ENCODE measurements at regions not wholly inside any gene's neighbourhood (a gene's known extent, or its start where the extent isn't known, plus 50 kb on each side); places are given as distances from the start of the nearest gene placed in this dataset.

DNA sequence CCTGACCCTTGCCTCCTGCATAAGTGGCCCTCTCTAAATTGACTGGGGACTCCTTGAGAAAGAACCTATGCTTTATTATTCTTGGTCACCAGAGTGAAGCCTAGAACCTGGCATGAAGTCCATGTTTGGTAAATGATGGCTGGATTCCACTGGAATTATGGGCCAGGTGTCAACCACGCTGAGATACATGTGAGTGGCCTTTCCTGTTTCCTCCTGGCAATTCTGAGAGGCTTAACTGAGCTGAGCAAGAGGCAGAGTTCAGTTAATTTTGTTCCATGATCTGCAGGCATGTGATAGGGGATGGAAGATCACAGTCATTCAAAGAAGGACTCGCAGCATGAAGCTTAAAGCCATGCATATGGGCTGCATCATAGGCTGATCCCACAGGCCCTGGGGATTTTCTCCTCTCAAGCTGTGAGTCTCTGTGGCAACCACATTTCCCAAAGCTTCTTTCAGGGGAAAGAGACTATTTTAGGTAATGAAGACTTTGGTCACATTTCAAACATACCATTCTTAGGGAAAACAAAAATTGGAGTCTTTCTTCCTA lies 69.4 kb upstream of the CLNK start:
- no peak for DNase-seq (ENCODE audit: low spot score)

DNA sequence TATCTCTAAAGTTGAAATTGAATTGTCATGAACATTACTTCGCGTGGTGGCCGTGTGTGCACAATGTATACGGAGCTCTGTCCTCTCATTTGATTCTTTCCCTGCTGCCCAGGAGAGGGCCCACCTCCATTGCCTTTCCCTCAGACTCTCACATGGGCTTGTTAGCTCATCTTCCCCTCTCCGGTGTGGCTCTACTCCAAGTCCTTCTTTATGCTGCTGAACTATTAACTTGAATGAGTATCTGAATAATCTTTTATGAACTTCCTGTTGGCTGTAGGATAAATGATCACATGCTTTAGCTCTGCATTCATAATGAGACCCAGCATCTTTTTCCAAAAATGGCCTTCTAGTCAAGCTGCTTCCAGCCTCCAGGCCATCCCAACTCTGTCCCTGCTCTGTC lies 68.8 kb upstream of the CLNK start:
- no peak for DNase-seq (ENCODE audit: low spot score)

DNA sequence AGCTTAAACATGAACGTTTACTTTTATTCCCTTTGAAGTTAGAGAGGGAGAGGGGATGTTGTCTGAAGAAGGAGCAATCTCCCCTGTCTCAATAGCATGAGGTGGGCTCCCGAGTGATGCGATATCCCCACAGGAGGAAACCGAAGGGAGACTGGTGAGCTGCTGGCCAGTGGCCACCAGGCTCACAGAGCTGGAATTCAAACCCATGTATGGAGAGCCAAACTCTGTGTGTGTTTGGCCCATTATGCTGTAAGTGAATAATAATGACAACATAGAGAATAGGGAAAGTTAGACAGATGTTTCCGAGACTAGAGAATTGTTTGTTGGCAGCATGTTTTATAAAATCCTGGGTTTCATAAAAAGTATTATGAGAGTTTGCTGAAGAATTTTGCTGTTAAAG lies 66.1 kb upstream of the CLNK start:
- DNase-seq (ENCODE audit: low spot score): no peak

DNA sequence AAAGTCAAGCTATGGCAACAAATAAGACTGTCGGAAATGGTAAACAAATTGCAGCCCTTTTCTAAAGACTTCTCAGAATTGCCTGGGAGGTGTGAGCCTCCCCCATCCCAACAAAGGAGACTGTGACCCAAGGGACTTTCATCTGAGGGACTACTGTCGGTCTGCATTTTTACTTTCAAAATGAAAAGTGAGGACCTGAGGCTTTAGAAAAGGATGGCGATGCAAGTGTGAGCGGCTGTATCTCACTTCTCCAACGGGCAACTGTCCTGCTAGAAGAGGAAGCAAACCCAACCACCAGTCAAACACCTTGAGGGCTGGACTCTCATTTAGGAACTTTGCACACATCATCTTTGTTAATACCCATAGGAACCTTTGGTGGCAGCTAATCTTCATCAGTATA lies 62.6 kb upstream of the CLNK start:
- DNase-seq (ENCODE audit: low spot score): no peak

DNA sequence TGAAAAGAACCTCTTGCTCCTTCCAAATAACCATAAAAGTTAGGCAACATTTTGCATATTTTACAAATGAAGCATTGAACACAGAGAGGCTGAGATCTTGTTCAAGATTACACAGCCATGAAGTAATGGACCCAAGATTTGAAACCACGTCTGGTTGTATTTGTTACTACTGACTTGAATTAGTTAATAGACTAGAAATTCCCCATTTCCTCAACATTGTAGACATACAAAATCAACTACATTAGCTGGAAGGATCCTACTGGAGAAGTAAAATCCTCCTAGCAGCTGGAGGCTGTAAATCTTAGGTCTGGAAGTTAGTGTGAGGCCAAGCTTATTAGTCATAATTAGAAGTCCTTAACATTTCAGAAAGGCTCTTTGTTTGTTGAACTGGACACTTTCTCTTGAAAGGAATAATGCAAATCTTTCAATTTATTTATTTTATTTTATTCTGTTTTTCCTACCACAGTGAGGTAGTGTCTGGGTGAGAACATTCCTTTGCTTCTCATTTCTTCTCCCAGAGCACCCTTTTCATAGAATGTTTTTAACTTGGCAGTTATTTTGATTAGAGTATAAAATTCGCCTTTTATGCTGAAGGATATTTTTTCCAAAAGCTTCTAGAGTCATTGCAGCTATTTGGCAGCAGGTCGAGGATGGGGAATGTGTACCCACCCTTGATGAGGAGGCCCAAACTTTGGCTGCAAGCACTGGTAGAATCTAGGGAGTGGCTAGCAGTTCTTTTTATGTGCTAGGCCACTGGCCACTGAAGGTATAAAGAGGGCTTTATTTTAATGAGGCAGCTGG lies 62.0 kb upstream of the CLNK start:
- no peak for DNase-seq (ENCODE audit: low spot score)

DNA sequence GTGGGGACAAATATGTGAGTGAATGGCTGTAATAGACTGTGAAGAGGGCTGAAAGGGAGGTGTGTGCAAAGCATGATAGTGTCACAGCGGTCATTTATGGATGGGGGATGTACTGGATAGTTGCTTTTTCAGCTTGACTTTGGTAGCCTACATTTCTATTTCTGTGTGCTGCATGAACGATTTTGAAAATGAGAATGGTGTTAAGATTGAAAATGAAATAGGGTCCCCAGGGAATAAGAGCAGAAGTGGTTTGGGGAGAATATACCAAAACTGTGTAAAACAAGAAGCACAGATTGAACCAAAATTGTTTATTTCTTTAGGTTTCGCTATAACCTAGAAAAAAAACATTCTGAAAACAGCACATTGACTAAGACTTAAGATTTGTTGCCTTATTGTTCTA lies 58.8 kb upstream of the CLNK start:
- DNase-seq (ENCODE audit: low spot score): no peak

DNA sequence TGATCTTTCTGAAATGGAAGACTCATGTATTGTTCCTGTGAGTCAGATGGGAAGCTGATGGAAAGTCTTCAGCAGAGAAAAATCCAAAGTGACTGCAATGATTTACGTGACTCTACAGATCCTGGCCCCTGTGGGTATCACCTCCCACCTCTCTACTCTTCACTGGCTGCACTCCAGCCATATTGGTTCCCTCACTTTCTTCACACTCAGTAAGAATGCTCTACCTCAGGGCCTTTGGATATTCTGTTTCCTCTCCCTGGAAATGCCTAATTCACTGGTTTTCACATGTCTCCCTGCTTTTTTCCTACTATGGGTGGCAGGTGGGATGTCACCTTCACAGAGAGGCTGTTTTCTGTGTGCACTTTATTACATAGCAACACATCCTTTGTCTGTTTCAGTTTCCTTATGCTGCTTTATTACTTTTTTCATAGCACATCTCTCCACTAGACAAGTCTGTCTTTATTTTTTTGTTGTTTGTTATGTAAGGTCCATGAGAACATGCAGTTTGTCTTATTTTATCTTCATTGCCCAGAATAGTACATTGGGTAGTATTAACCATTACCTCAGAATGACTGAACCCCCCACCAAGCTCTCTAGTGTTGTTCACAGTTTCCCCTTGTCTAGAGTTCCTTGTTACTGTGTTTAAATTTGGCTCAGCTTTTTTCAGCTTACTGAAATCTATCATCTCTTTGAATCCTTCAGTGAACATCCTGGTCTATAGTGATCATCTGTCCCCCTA lies 57.6 kb upstream of the CLNK start:
- no peak for DNase-seq (ENCODE audit: low spot score)

DNA sequence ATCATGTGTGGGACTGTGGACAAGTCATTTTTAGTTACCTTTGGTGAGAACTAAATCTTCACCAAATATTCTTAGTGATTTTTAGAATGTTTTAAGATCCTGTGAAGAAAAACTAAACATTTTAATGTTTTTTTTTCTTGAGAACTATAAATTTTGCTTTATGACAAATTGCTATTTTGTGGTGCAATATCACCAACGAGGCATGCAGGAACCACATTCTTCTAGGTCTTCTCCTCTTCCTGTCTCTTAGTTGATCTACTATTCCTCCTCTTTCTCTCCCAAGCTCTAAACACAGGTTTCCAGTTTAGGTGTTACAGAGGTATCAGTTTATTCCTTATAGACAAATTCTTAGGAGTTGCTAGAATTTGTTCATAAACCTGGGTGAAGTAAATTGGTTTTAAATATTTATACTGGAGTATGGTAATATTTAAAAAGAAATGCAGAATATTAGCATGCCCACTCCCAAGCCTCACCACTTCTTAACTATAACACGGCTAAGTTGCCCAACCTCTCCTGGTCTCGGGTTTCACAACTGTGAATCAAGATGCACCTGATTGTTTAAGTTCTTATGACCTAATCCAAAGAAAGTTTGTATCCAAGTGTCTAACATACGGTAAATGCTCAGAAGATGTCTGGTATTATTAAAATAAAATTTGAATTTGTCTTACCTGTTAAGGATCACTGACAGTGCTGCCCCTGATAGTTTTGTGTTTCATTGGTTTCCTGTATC lies 56.5 kb upstream of the CLNK start:
- DNase-seq (ENCODE audit: low spot score): no peak

DNA sequence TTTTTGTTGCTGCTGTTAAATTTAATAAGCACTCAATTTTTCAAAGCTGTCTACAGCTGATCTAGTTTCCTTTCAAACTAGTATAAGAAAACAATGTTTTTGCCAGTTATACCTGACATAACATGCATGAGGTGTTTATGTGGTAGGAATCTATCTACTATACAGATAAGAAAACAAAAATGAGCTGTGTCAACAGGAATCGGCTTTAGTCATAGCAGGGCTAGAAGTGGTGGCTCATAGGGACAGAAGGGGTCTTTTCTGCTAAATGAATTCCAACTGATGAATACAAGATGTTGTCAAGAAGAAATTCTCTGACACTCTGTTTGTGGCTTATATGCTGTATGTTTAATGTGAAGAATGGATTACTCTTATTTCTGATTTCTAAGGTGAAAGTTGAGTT lies 55.7 kb upstream of the CLNK start:
- no peak for DNase-seq (ENCODE audit: low spot score)

DNA sequence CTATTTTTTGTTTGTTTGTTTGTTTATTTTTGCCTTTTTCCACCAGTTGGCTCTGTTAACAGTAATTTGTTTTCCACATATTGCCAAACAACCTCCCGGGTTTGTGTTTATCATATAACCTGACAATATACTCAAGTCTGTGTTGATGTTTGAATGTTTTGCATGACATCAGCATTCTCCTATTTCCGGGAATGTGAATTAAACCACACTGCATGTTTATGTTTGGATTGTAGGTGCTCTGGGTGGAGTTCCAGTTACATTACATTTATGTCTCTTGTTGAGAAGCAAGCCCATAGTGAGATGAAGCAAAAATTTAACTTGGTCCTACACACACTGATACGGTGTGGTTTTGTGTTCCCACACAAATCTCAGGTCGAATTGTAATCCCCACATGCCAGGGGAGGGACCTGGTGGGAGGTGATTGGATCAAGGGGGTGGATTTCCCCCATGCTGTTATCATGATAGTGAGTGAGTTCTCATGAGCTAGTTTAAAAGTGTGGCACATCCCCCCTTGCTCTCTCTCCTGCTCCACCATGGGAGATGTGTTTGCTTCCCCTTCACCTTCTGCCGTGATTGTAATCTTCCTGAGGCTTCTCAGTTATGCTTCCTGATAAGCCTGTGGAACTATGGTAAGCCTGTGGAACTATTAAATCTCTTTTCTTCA lies 54.4 kb upstream of the CLNK start:
- DNase-seq (ENCODE audit: low spot score): no peak

DNA sequence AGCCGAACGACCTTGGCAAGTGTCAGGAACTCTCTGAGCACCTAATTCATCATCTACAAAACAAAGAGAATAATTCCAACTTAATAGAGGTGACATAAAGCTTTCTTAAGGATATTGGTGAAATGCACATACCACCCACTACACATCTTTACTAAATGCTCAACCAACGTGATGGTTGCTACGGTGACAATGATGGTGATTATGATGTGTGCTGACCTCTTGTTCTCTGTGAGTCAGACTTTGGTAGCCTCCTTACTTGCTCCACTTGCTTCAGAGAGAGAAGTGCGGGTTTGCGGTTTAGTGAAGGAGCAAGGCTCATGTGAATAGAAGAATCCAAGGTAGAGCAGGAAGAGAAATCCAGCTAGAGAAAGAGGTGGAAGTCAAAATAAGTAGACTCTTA lies 52.8 kb upstream of the CLNK start:
- DNase-seq (ENCODE audit: low spot score): no peak

DNA sequence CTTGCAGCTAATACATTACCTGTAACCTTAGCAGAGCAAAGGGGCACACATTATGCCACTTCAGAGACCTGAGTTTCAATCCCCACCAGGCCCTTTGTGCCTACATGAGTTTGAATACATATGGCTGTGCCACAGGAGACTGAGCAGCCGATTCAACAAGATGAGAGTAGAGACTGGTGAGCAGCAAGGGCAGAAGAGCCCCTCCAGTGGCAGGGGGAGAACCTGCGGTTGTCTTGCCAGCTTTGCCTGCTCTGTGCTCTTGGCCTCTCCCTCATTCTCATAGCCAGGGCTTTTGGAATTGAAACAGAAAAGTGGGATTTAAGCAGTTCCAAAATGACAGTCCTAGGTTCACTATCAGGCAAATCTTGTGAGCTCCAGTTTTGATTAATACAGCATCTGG lies 52.3 kb upstream of the CLNK start:
- DNase-seq (ENCODE audit: low spot score): no peak

DNA sequence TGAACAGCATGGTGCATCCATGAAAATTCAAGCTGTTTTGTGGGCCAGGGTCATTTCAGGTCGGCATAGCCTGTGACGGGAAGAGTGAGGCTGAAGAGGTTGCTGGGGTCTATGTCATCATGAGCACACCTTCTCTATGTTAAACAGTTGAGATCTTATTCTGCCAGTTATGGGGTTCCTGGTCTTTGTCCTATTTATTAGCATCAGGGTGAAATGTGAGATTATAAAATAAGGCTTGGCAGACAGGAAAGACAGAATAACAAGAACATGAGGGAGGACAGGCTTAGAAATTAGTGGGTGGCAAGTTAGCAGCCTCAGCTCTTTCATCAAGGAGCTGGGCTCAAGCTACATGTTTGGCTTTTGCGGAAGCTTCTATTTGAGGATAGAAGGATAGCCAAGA lies 51.7 kb upstream of the CLNK start:
- no peak for DNase-seq (ENCODE audit: low spot score)

DNA sequence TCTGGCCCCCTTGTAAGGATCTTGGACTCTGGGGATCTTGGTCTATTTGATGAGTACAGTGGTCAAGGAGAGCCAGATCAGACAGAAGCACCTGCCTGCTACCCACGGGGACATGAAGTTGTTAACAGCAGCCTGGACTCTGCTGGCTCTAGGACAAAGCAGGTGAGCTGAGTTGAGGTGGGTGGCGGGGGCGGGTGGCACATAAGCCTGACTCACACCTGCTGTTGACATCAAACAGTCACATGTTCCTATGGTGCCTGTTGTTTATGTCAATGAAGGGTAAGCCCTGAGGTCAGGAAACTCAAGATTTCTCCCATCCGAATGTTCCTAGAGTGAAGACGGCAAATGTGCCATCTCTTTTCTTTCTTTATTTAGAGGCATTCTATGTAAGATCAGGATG lies 50.1 kb upstream of the CLNK start:
- DNase-seq (ENCODE audit: low spot score): no peak
